H1 (cell line): ENCODE measurements at regions not wholly inside any gene's neighbourhood (a gene's known extent, or its start where the extent isn't known, plus 50 kb on each side); places are given as distances from the start of the nearest gene placed in this dataset.

Experiments used
- EGR1 ChIP-seq: IDR thresholded peaks from 2 replicates; pipeline ENCODE4 v1.6.1; 2011; ENCODE audit warnings: low read depth, low read length, borderline replicate concordance
- MAFK ChIP-seq: IDR thresholded peaks from 2 replicates; pipeline ENCODE4 v1.6.1; 2012; ENCODE audit warnings: low read depth, mild to moderate bottlenecking, improper control_type of control experiment, low read length
- POLR2AphosphoS5 ChIP-seq: IDR thresholded peaks from 2 replicates; pipeline ENCODE4 v1.6.1; 2011; ENCODE audit warnings: low read depth, low read length
- SP2 ChIP-seq: IDR thresholded peaks from 2 replicates; pipeline ENCODE4 v1.6.1; 2012; ENCODE audit warnings: mild to moderate bottlenecking, low read length, inconsistent platforms
- TCF12 ChIP-seq: IDR thresholded peaks from 2 replicates; pipeline ENCODE4 v1.6.1; 2011; ENCODE audit warnings: low read depth, mild to moderate bottlenecking, low read length

DNA sequence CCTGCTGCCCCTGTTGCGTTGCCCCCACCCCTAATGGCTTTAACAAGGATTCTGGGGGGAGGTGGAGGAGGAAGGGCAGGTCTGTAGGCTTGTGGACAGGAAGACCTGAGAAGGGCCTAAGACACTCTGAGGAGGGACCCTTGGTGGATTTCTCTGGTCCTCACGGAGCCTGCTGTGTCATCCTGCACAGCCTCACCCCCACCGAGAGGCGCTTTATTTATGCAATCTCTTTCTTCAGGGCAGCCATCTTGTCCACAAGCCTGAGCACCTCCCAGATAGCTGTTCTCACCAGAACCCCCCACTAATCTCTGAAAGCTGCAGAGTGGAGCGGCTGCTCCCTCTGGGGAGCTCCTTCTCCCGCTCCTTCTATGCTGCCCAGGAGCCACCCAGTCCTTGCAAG lies 59.3 kb upstream of the MLN start (continued):
- no peak for TF ChIP-seq MAFK
- TF ChIP-seq SP2: no peak
- no peak for TF ChIP-seq POLR2AphosphoS5
- TF ChIP-seq EGR1: no peak
- no peak for TF ChIP-seq TCF12
- TF ChIP-seq, all 59 proteins: peak for 0
